Naive thymus-derived CD4-positive, alpha-beta T cell (primary cell): ENCODE measurements at regions not wholly inside any gene's neighbourhood (a gene's known extent, or its start where the extent isn't known, plus 50 kb on each side); places are given as distances from the start of the nearest gene placed in this dataset.

Source experiments
- ATAC-seq: fragments of 150-1000 bp; cut with Tn5 transposase; 2 replicates; pipeline ENCODE4 v1.10.0; 2021; ENCODE audit warnings: mild to moderate bottlenecking, moderate library complexity
- CTCF ChIA-PET: fragments of 350-600 bp; sonication (Branson Sonifier 250); formaldehyde crosslinking; loops from one replicate; lab custom pipeline; 2021; ENCODE audit warnings: antibody characterized with exemption; lab: Charles Lee
- POLR2A ChIA-PET: fragments of 350-600 bp; sonication (Branson Sonifier 250); formaldehyde crosslinking; loops from one replicate; lab custom pipeline; 2021; ENCODE audit warnings: antibody characterized with exemption, inconsistent platforms; lab: Charles Lee
- DNase-seq, 9 donors: peaks; one replicate each; pipeline versions ENCODE4 v3.0.0 to v3.0.0-alpha.2; 2020 to 2022; ENCODE audit warnings: mixed read lengths in 1 of 9
- H3K27ac ChIP-seq: one replicate; pipeline ENCODE4 v1.7.0; 2013; ENCODE audit warnings: mild to moderate bottlenecking, low read depth, low read length, moderate library complexity
- H3K27me3 ChIP-seq, 2 donors: one replicate each; pipeline ENCODE4 v1.7.0; 2013; ENCODE audit warnings: low read length in 2 of 2, mild to moderate bottlenecking in 2 of 2, moderate library complexity in 2 of 2; ENCODE audit not compliant: control insufficient read depth in 2 of 2, insufficient read depth in 2 of 2
- H3K36me3 ChIP-seq, 3 experiments: 1 replicate in 2 of 3; 2 replicates in 1 of 3; pipeline ENCODE4 v1.7.0; 2013; ENCODE audit warnings: low read length in 3 of 3, mild to moderate bottlenecking in 3 of 3, moderate library complexity in 1 of 3; ENCODE audit not compliant: insufficient read depth in 3 of 3, control insufficient read depth in 2 of 3
- H3K4me1 ChIP-seq, 2 donors: one replicate each; pipeline ENCODE4 v1.7.0; 2013; ENCODE audit warnings: low read length in 2 of 2, mild to moderate bottlenecking in 2 of 2, moderate library complexity in 1 of 2; ENCODE audit not compliant: control insufficient read depth in 2 of 2, insufficient read depth in 2 of 2
- H3K4me3 ChIP-seq: 2 replicates; pipeline ENCODE4 v1.7.0; 2013; ENCODE audit warnings: mild to moderate bottlenecking, low read length
- H3K9me3 ChIP-seq, 3 experiments: 1 replicate in 2 of 3; 2 replicates in 1 of 3; pipeline ENCODE4 v1.7.0; 2013; ENCODE audit warnings: low read length in 3 of 3; ENCODE audit not compliant: control insufficient read depth in 2 of 3
- H3K27ac Mint-ChIP-seq, 9 donors: one replicate each; pipeline ENCODE4 v1.8.0; 2020 to 2022; ENCODE audit warnings: mixed read lengths in 9 of 9, mild to moderate bottlenecking in 8 of 9, moderate library complexity in 5 of 9, inconsistent platforms in 2 of 9
- H3K27me3 Mint-ChIP-seq, 5 donors: one replicate each; pipeline ENCODE4 v1.8.0; 2021 to 2022; ENCODE audit warnings: mixed read lengths in 5 of 5, mild to moderate bottlenecking in 1 of 5
- H3K36me3 Mint-ChIP-seq, 5 donors: one replicate each; pipeline ENCODE4 v1.8.0; 2020 to 2022; ENCODE audit warnings: mixed read lengths in 5 of 5, mild to moderate bottlenecking in 3 of 5, inconsistent platforms in 1 of 5
- H3K4me1 Mint-ChIP-seq, 7 donors: one replicate each; pipeline ENCODE4 v1.8.0; 2020 to 2022; ENCODE audit warnings: mixed read lengths in 7 of 7, mild to moderate bottlenecking in 3 of 7, inconsistent platforms in 1 of 7
- H3K4me3 Mint-ChIP-seq, 10 donors: one replicate each; pipeline ENCODE4 v1.8.0; 2020 to 2022; ENCODE audit warnings: mild to moderate bottlenecking in 10 of 10, mixed read lengths in 10 of 10, moderate library complexity in 6 of 10, inconsistent platforms in 2 of 10
- H3K9me3 Mint-ChIP-seq, 11 donors: one replicate each; pipeline ENCODE4 v1.8.0; 2020 to 2022; ENCODE audit warnings: mixed read lengths in 11 of 11, mild to moderate bottlenecking in 4 of 11, inconsistent platforms in 1 of 11, moderate library complexity in 1 of 11
- intact Hi-C, 2 donors: fragments of 100-400 bp; cut with micrococcal nuclease; formaldehyde crosslinking; loops; one replicate each; pipeline ENCODE4 v1.15.1; 2023

DNA sequence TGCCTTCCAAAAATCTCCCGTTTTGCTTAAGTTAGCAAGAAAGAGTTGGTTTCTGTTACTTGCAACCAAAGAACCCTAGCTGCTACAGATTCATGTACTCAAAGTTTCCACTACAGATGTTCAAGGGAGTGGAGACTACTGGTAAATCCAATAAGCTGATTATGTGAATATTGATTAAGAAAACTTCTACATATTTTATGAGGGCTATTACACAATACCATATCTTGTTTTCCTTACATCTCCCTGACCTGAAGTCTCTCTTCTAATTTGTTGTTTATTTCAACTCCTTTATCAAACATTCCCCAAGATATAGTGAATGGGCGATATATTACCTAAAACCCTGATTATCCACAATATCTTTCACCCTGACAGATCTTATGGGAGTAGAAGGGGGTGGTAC is 164.4 kb upstream of the PLXNC1 start:
- intact Hi-C loops: loop anchor here in 1 of 2 donors (5.0 kb wide), 1 partner anchor 93 kb away; no protein-coding TSS in a partner anchor
- Histone ChIP-seq H3K4me3 (no peak overlapping the region), H3K9me3 (no peaks in the 10 kb centered on the region), H3K36me3 (no peaks in the 10 kb centered on the region), H3K4me1 (no peaks in the 10 kb centered on the region), H3K27ac (no peak overlapping the region), H3K27me3 (no peaks in the 10 kb centered on the region)
- DNase-seq (no peak), ATAC-seq (no peak)
- ChIA-PET CTCF (interaction anchor here (1.7 to 3.5 kb wide), 2 partner anchors 24 to 118 kb away, joined by 7 to 24 read pairs; no protein-coding TSS in a partner anchor), POLR2A (no interaction called here)
- H3K27me3 Mint-ChIP-seq: peaks cover 0 to 6% (median 0%) of the 10 kb centered on the region in 5 donors
- H3K36me3 Mint-ChIP-seq: peaks cover 0 to 5% (median 0%) of the 10 kb centered on the region in 5 donors
- peaks cover 0 to 4% (median 0%) of the 10 kb centered on the region in 11 donors for H3K9me3 Mint-ChIP-seq
- H3K4me1 Mint-ChIP-seq: peaks cover 7 to 30% (median 28%) of the 10 kb centered on the region in 7 donors
- H3K4me3 Mint-ChIP-seq: peak overlapping the region in 2 of 10 donors; percentile 10 to 43
- H3K27ac Mint-ChIP-seq: no peak overlapping the region

DNA sequence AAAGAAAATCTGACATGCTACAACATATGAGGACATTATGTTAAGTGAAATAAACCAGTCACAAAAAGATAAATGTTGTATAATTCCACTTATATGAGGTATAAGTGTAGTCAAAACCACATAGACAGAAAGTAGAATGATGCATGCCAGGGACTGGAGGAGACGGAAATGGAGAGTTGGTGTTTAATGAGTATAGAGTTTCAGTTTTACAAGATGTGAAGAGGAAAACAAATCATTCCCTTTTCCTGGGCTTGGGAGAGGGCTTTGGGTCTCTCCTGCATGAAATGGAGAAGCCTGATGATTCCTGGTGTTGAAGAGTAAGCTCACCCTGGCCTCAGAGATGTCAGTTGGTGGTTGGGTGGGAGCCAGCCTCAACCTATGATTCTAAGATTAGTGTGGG is 158.4 kb upstream of the PLXNC1 start:
- Histone ChIP-seq H3K9me3 (no peaks in the 10 kb centered on the region), H3K27ac (no peak overlapping the region), H3K27me3 (no peaks in the 10 kb centered on the region), H3K36me3 (no peaks in the 10 kb centered on the region), H3K4me3 (no peak overlapping the region), H3K4me1 (no peaks in the 10 kb centered on the region)
- ChIA-PET CTCF (no interaction called here), POLR2A (no interaction called here)
- Mint-ChIP-seq H3K27ac (peak overlapping the region in 1 of 9 donors; percentile 2), H3K4me3 (no peak overlapping the region), H3K27me3 (peaks cover 0 to 2% (median 0%) of the 10 kb centered on the region in 5 donors), H3K4me1 (peaks cover 0 to 6% (median 0%) of the 10 kb centered on the region in 7 donors), H3K36me3 (peaks cover 0 to 4% (median 0%) of the 10 kb centered on the region in 5 donors), H3K9me3 (peaks cover 0 to 3% (median 0%) of the 10 kb centered on the region in 11 donors)
- ATAC-seq: no peak
- DNase-seq: no peak
- intact Hi-C loops: no loop called here

DNA sequence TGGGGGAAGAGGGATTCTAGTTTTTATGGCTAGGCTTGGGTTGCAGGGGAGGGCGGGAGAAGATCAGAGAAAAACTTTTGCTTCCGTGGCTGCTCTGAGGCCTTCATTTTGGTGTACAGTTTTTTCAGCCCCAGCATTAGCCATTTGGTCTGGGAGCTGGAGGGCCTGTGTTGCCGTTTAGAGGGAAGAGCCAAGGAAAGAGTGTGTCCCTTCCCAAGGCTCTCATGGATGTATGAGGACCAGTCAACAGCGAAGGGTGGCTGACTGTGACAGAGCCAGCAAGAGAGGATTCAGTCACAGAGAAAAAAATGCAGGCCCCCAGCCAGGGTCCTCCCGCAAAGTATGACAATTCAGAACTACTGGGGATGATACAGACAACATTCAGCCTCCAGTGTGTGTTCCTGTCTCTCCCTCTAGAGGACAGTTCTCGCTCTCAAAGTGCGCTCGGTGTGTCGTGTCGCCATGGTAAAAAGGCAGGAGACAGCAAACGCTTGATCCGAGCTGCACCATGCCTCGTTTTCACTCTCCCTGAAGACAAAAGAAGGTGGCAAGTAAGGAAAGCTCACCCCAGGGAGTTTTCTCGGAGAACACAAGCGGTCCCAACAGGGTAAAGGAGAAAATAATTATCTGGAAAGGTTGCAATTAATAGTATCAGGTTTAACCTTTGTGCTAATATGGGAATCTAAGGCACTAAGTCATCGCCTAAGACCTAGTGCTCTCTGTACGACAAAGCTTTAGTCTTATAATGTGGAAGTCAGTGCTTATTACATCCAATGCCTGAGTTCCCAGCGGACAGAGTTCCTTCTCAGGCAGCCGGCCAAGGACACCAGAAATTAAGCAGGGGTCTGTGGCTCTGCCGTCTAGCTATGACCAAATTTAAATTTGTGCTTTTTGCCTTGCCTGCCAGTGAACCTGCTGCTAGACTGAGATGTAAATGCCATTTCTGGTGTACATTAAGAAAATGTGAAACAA is 157.3 kb upstream of the PLXNC1 start:
- ChIA-PET POLR2A (no interaction called here), CTCF (interaction anchor here (0.6 kb wide), 2 partner anchors 18 to 427 kb away, joined by 3 to 4 read pairs; no protein-coding TSS in a partner anchor)
- Histone ChIP-seq H3K4me3 (no peak overlapping the region), H3K36me3 (no peaks in the 10 kb centered on the region), H3K27ac (no peak overlapping the region), H3K9me3 (no peaks in the 10 kb centered on the region), H3K4me1 (no peaks in the 10 kb centered on the region), H3K27me3 (no peaks in the 10 kb centered on the region)
- intact Hi-C loops: no loop called here
- DNase-seq (no peak), ATAC-seq (no peak)
- no peak overlapping the region for H3K27ac Mint-ChIP-seq
- peaks cover 0 to 2% (median 0%) of the 10 kb centered on the region in 5 donors for H3K27me3 Mint-ChIP-seq
- peaks cover 0 to 3% (median 0%) of the 10 kb centered on the region in 11 donors for H3K9me3 Mint-ChIP-seq
- no peak overlapping the region for H3K4me3 Mint-ChIP-seq
- peaks cover 0 to 2% (median 0%) of the 10 kb centered on the region in 7 donors for H3K4me1 Mint-ChIP-seq
- H3K36me3 Mint-ChIP-seq: peaks cover 0 to 3% (median 0%) of the 10 kb centered on the region in 5 donors

DNA sequence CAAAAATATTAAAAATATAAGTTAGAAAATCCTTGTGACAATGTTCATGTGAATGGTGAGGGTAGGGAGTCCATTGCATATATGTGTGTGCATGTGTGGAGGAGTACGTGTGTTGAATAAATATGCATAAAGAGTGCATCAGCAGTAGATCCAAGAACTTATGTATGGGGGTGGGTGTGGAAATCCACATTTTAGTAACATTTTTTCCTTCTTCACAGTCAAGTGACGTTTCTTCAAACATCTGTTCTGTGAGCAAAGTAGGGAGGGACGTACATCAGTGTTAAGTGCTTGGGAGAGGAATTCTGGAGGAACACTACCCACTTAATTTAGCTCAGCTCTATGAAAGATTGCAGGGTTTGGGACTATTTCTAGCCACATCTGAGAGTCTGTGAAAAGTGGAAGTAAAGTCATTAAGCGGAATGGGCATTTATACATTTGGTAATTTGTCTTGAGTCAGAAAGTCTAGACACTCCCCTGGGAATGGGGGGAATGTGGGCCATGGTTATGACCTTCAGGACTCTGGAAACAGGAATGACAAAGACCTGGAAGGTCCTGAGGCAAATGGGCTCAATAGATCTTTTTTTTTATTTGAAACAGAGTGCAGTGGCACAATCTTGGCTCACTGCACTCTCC is 156.4 kb upstream of the PLXNC1 start:
- ChIA-PET POLR2A (no interaction called here), CTCF (interaction anchor here (0.6 kb wide), 2 partner anchors 19 to 428 kb away, joined by 3 to 4 read pairs; no protein-coding TSS in a partner anchor)
- H3K4me3 Mint-ChIP-seq: no peak overlapping the region
- H3K27me3 ChIP-seq: no peaks in the 10 kb centered on the region
- DNase-seq (no peak), ATAC-seq (no peak)
- no peak overlapping the region for H3K4me3 ChIP-seq
- no peaks in the 10 kb centered on the region for H3K4me1 ChIP-seq
- no peaks in the 10 kb centered on the region for H3K9me3 ChIP-seq
- intact Hi-C loops: no loop called here
- H3K4me1 Mint-ChIP-seq: no peaks in the 10 kb centered on the region
- no peak overlapping the region for H3K27ac ChIP-seq
- peaks cover 0 to 3% (median 0%) of the 10 kb centered on the region in 11 donors for H3K9me3 Mint-ChIP-seq
- no peak overlapping the region for H3K27ac Mint-ChIP-seq
- peaks cover 0 to 2% (median 0%) of the 10 kb centered on the region in 5 donors for H3K27me3 Mint-ChIP-seq
- no peaks in the 10 kb centered on the region for H3K36me3 Mint-ChIP-seq
- H3K36me3 ChIP-seq: no peaks in the 10 kb centered on the region

DNA sequence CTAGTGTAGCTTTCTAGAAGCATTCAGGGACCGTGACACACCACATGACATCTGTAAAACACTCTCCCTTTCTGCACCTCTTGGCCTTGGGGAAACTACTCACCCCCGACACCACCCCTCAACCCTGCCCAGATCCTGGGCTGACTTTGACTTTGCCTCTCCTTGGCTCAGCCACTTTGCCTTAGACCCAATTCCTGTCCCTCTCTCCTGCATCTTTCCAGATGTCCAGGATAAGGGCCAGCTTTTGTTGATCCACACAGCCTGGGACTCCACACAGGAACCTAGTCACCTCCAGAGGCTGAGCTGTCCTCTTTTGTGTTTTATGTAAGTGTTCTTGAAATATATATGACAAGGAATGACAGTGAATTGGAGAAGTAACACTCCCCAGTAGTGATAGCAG is 153.7 kb upstream of the PLXNC1 start:
- Histone ChIP-seq H3K27me3 (no peaks in the 10 kb centered on the region), H3K4me3 (no peak overlapping the region), H3K9me3 (no peaks in the 10 kb centered on the region), H3K4me1 (no peaks in the 10 kb centered on the region), H3K27ac (no peak overlapping the region), H3K36me3 (no peaks in the 10 kb centered on the region)
- DNase-seq: no peak
- POLR2A ChIA-PET: interaction anchor here (0.9 kb wide), 1 partner anchor 95 kb away, joined by 3 read pairs; no protein-coding TSS in a partner anchor
- H3K4me3 Mint-ChIP-seq: no peak overlapping the region
- H3K27ac Mint-ChIP-seq: peak overlapping the region in 1 of 9 donors; percentile 53
- CTCF ChIA-PET: interaction anchor here (1.2 kb wide), 1 partner anchor 38 kb away, joined by 3 read pairs; no protein-coding TSS in a partner anchor
- no peaks in the 10 kb centered on the region for H3K4me1 Mint-ChIP-seq
- intact Hi-C loops: no loop called here
- H3K36me3 Mint-ChIP-seq: peaks cover 0 to 4% (median 0%) of the 10 kb centered on the region in 5 donors
- no peak for ATAC-seq
- peaks cover 0 to 19% (median 7%) of the 10 kb centered on the region in 11 donors for H3K9me3 Mint-ChIP-seq
- H3K27me3 Mint-ChIP-seq: peaks cover 0 to 9% (median 0%) of the 10 kb centered on the region in 5 donors

DNA sequence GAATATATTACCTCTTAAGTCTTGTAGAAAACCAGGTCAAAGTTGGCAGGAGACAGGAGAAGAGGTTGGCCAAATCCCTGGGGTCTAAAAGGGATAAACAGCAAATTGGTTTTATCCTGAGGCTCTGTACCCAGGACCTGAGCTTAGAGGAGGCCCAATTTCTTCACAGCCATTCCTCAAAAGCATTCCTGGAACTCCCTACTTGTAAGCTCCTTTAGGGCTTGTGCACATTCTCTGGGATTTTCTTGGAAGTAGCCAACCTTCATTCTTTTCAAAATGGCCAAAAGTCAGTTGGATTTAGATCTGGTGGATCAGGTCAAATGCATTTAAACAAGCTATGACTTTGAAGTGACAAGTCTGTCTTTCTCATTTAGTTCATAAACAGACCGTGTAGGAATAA is 152.1 kb upstream of the PLXNC1 start:
- no peak overlapping the region for H3K27ac ChIP-seq
- Mint-ChIP-seq H3K27me3 (peaks cover 0 to 9% (median 0%) of the 10 kb centered on the region in 5 donors), H3K4me1 (no peaks in the 10 kb centered on the region), H3K4me3 (no peak overlapping the region), H3K27ac (no peak overlapping the region), H3K9me3 (peaks cover 0 to 20% (median 7%) of the 10 kb centered on the region in 11 donors), H3K36me3 (peaks cover 0 to 4% (median 0%) of the 10 kb centered on the region in 5 donors)
- DNase-seq (no peak), ATAC-seq (no peak)
- intact Hi-C loops: no loop called here
- CTCF ChIA-PET: no interaction called here
- H3K27me3 ChIP-seq: no peaks in the 10 kb centered on the region
- POLR2A ChIA-PET: interaction anchor here (0.5 kb wide), 1 partner anchor 48 kb away, joined by 3 read pairs; no protein-coding TSS in a partner anchor
- H3K9me3 ChIP-seq: no peaks in the 10 kb centered on the region
- no peak overlapping the region for H3K4me3 ChIP-seq
- H3K36me3 ChIP-seq: no peaks in the 10 kb centered on the region
- H3K4me1 ChIP-seq: no peaks in the 10 kb centered on the region
